ENCODE measurements at regions not wholly inside any gene's neighbourhood (a gene's known extent, or its start where the extent isn't known, plus 50 kb on each side); places are given as distances from the start of the nearest gene placed in this dataset.
A peak's percentile ranks its signal among the peaks of the same experiment; 100 is the strongest.

DNA sequence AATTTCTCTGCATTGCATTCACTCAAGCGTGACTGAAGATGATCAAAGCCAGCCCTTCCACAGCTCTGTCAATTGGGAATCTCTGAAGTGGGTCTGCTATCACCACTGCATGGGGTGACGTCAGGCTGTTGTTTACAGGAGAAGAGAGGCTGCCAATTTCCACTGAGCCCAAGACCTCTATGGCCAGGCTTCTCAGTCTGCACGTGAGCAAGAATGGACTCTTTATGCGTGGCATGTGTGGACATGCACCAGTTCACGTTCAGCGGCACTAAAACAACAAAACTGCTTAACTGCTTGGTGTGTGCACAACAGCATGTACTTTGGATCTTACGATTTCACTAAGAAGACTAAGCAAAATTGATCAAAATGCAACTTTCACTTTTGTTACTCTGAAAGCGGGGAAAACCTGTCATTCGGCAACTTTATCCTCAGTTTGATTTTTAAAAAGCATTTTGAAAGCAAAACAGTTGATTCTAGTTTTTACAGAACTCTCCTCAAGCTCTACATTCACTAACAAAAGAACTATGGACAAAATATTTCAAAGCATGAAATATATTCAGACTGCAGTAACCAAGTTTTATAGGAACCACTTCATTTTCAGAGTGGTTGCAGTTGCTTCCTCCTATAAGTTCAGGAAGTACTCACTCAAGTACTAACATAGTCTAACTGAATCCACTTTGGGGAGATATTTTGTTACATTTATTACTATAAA is 77.0 kb upstream of the SERTAD2 start:
- Histone ChIP-seq H3K36me3 (no peaks in the 10 kb centered on the region), H3K4me3 (peak overlapping the region; percentile 22 to 47 (median 38)), H3K9me3 (no peaks in the 10 kb centered on the region), H3K27me3 (no peaks in the 10 kb centered on the region), H3K27ac (peak overlapping the region; percentile 56 to 77 (median 70)), H3K4me1 (peaks cover 0 to 32% (median 29%) of the 10 kb centered on the region in 4 donors)
- intact Hi-C loops (cut with DNase I): loop anchor here (5.0 kb wide), 1 partner anchor 78 kb away; the partner anchor contains the start of gene SERTAD2
- 1 to 5% methylated on average over 9 of the region's 9 CpGs for WGBS, 2 donors
- DNase-seq: peak; percentile 89
- TF ChIP-seq POLR2A (IDR thresholded peaks at IDR 0.05): no peak
- TF ChIP-seq EP300 (IDR thresholded peaks at IDR 0.05): no peak
- TF ChIP-seq POLR2AphosphoS5 (IDR thresholded peaks at IDR 0.05): peak; percentile 16 to 81 (median 57)

DNA sequence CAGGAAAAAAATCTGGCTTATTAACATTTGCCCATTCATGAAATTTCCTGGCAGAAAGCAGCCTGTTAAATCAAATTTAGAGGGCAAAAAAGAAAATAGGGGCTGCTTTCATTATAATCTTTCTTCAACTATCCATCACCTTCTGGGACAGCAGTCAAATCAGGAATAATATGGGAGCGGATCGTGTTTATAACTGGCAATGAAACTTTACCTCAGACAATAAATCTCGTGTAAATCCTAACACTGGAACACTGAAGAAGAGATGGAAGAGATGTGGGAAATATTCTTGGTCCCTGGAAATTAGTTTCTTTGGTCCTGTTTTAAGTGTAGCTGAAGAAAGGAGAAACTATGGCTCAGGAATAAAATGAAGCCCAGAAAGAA is 77.5 kb upstream of the SERTAD2 start:
- H3K27ac ChIP-seq: peak overlapping the region; percentile 56 to 77 (median 70)
- peaks cover 0 to 32% (median 29%) of the 10 kb centered on the region in 4 donors for H3K4me1 ChIP-seq
- WGBS, 2 donors: 7 to 31% methylated on average over 3 of the region's 3 CpGs
- no peaks in the 10 kb centered on the region for H3K36me3 ChIP-seq
- intact Hi-C loops (cut with DNase I): loop anchor here (5.0 kb wide), 1 partner anchor 79 kb away; the partner anchor contains the start of gene SERTAD2
- H3K9me3 ChIP-seq: no peaks in the 10 kb centered on the region
- DNase-seq: no peak
- TF ChIP-seq POLR2A (IDR thresholded peaks at IDR 0.05) (no peak), POLR2AphosphoS5 (IDR thresholded peaks at IDR 0.05) (no peak), EP300 (IDR thresholded peaks at IDR 0.05) (no peak)
- TF ChIP-seq, protein P1, sequence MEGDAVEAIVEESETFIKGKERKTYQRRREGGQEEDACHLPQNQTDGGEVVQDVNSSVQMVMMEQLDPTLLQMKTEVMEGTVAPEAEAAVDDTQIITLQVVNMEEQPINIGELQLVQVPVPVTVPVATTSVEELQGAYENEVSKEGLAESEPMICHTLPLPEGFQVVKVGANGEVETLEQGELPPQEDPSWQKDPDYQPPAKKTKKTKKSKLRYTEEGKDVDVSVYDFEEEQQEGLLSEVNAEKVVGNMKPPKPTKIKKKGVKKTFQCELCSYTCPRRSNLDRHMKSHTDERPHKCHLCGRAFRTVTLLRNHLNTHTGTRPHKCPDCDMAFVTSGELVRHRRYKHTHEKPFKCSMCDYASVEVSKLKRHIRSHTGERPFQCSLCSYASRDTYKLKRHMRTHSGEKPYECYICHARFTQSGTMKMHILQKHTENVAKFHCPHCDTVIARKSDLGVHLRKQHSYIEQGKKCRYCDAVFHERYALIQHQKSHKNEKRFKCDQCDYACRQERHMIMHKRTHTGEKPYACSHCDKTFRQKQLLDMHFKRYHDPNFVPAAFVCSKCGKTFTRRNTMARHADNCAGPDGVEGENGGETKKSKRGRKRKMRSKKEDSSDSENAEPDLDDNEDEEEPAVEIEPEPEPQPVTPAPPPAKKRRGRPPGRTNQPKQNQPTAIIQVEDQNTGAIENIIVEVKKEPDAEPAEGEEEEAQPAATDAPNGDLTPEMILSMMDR (IDR thresholded peaks at IDR 0.05): no peak
- no peaks in the 10 kb centered on the region for H3K27me3 ChIP-seq
- peak overlapping the region; percentile 22 to 47 (median 38) for H3K4me3 ChIP-seq

DNA sequence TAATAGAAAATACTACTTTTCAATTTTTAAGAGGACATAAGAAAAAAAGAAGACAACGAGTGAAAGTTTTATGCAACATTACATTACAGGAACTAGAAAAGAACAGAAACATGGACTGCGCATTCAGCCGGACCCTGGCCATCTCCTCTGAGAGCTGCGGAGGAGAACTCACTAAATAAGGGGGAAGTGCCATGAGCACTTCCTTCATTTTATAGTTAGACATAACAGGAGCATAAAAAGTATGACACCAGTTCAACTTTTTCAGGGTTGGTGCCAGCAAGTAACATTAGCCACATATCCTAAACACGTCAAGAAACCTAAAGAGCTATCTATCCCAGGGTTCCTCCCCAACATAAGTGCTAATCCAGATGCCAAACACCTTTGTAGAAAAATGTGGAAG is 78.0 kb upstream of the SERTAD2 start:
- peak in 1 of 4 donors; percentile 45 for TF ChIP-seq POLR2AphosphoS5 (IDR thresholded peaks at IDR 0.05)
- no peak for TF ChIP-seq POLR2A (IDR thresholded peaks at IDR 0.05)
- H3K9me3 ChIP-seq: no peaks in the 10 kb centered on the region
- H3K4me3 ChIP-seq: no peak overlapping the region
- no peaks in the 10 kb centered on the region for H3K36me3 ChIP-seq
- H3K27ac ChIP-seq: peak overlapping the region; percentile 56 to 77 (median 70)
- DNase-seq: no peak
- WGBS, 2 donors: 56 to 65% methylated on average over 5 of the region's 5 CpGs
- intact Hi-C loops (cut with DNase I): loop anchor here (5.0 kb wide), 1 partner anchor 79 kb away; the partner anchor contains the start of gene SERTAD2
- no peaks in the 10 kb centered on the region for H3K27me3 ChIP-seq
- H3K4me1 ChIP-seq: peaks cover 0 to 32% (median 28%) of the 10 kb centered on the region in 4 donors

DNA sequence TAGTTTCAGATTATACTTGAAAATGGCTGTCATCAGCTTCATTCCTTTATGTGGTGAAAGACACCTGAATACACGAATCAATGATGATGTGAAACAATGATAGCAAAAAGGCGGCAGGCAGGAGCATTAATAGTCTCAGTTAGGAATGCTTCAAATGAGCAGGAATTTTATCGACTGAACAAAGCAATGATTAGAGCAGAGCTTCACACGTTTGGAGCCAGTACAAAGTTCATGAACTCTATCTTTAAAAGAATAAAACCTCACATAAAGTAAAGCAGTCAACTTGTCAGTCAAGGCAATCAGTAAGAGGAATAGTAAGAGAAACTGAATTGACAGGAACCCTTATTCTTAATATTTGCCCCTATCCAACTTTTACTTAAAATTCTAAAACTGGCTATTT is 78.4 kb upstream of the SERTAD2 start:
- H3K27me3 ChIP-seq: no peaks in the 10 kb centered on the region
- DNase-seq: no peak
- 26 to 67% methylated on average over 4 of the region's 4 CpGs for WGBS, 2 donors
- peaks cover 0 to 32% (median 26%) of the 10 kb centered on the region in 4 donors for H3K4me1 ChIP-seq
- H3K4me3 ChIP-seq: no peak overlapping the region
- H3K36me3 ChIP-seq: no peaks in the 10 kb centered on the region
- intact Hi-C loops (cut with DNase I): loop anchor here (5.0 kb wide), 1 partner anchor 80 kb away; the partner anchor contains the start of gene SERTAD2
- H3K27ac ChIP-seq: peak overlapping the region in 3 of 4 donors; percentile 67 to 77 (median 72)
- no peak for TF ChIP-seq EP300 (IDR thresholded peaks at IDR 0.05)
- TF ChIP-seq POLR2AphosphoS5 (IDR thresholded peaks at IDR 0.05): no peak
- TF ChIP-seq POLR2A (IDR thresholded peaks at IDR 0.05): no peak
- TF ChIP-seq, protein P1 (IDR thresholded peaks at IDR 0.05): no peak
- H3K9me3 ChIP-seq: no peaks in the 10 kb centered on the region

DNA sequence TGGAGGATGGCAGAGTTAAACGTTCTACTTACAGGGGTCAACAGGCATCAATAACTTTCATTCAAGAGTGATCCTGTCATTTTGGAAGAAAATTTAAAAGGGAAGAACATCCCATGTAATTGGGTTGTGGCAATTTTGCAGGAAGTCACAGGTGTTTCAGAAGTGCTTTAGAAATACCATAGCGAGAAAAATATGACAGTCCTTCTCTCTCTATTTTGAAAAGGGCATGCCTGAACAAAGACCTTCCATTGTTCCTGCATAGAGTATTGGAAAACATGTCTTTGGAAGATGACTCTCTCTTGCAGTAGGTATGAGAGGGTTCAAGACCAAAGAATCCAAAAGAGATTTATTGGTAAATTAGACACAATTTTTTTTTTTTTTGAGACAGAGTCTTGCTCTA is 81.8 kb upstream of the SERTAD2 start:
- no peaks in the 10 kb centered on the region for H3K36me3 ChIP-seq
- no peak overlapping the region for H3K27ac ChIP-seq
- no peak for TF ChIP-seq EP300 (IDR thresholded peaks at IDR 0.05)
- TF ChIP-seq POLR2A (IDR thresholded peaks at IDR 0.05): no peak
- TF ChIP-seq, protein P1 (IDR thresholded peaks at IDR 0.05): no peak
- no peak for TF ChIP-seq POLR2AphosphoS5 (IDR thresholded peaks at IDR 0.05)
- no peaks in the 10 kb centered on the region for H3K9me3 ChIP-seq
- WGBS, 2 donors: 85% methylated on average over 2 of the region's 2 CpGs
- DNase-seq: no peak
- no peak overlapping the region for H3K4me3 ChIP-seq
- H3K4me1 ChIP-seq: peaks cover 0 to 15% (median 13%) of the 10 kb centered on the region in 4 donors
- intact Hi-C loops (cut with DNase I): no loop called here
- H3K27me3 ChIP-seq: no peaks in the 10 kb centered on the region

Measured in sigmoid colon (tissue), 6 donors.